ENCODE measurements at regions not wholly inside any gene's neighbourhood (a gene's known extent, or its start where the extent isn't known, plus 50 kb on each side); places are given as distances from the start of the nearest gene placed in this dataset.
"Not testable (repeated sequence)": the region's sequence is repeated elsewhere in the genome, so short reads cannot be mapped to it uniquely, and the experiment has no call there.

DNA sequence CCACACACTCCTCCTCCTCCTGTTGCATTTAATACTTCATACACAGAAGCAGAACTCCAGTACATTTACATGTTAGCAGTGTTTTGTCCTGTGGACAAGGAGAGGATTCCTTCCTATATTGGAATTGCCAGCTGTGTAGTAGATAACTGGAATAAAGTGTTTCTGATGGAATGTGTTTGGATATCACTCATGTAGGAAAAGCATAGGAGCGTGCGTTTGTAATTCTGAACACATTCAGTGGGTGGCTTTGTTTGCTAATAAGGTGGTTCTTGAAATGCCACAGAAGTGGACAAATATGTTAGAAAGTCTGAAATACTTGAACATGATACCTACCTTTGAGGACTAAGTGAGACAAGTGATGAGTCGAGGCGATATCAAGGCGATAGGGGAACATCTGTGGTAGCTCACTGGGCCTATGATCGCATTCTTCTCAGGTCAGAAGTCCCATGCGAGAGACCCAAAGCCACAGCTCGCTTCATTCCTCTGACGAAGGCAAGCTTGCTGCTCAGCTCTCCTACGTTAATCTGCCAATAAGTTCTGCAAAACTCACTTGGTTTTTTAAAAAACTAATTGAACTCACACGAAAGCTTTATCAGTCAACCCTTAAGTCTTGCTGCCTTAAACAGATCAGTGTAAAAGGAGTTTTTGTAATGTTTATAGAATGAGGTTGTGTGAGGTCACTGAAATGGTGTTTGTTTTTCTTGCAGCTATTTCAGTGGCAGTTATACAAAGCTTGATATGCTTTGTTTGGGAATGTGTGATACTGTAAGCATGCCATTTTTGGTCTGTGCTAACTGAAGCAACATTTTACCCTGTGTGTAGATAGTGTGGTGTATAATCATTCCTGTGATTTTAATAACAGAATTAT lies 159.9 kb downstream of the SOX4 start:
- intact Hi-C loops (cut with DNase I): no loop called here
- Histone ChIP-seq H3K9me3 (no peaks in the 10 kb centered on the region), H3K27me3 (no peaks in the 10 kb centered on the region), H3K27ac (no peak overlapping the region), H3K36me3 (no peaks in the 10 kb centered on the region), H3K4me3 (no peak overlapping the region), H3K4me1 (no peaks in the 10 kb centered on the region)
- TF ChIP-seq POLR2A (IDR thresholded peaks at IDR 0.05) (no peak), POLR2AphosphoS5 (IDR thresholded peaks at IDR 0.05; ENCODE audit: insufficient read depth in 1 of 2, low read depth in 1 of 2) (no peak)
- TF ChIP-seq, protein P1, sequence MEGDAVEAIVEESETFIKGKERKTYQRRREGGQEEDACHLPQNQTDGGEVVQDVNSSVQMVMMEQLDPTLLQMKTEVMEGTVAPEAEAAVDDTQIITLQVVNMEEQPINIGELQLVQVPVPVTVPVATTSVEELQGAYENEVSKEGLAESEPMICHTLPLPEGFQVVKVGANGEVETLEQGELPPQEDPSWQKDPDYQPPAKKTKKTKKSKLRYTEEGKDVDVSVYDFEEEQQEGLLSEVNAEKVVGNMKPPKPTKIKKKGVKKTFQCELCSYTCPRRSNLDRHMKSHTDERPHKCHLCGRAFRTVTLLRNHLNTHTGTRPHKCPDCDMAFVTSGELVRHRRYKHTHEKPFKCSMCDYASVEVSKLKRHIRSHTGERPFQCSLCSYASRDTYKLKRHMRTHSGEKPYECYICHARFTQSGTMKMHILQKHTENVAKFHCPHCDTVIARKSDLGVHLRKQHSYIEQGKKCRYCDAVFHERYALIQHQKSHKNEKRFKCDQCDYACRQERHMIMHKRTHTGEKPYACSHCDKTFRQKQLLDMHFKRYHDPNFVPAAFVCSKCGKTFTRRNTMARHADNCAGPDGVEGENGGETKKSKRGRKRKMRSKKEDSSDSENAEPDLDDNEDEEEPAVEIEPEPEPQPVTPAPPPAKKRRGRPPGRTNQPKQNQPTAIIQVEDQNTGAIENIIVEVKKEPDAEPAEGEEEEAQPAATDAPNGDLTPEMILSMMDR (IDR thresholded peaks at IDR 0.05): no peak
- no peak for DNase-seq (ENCODE audit: extremely low spot score in 2 of 2)

DNA sequence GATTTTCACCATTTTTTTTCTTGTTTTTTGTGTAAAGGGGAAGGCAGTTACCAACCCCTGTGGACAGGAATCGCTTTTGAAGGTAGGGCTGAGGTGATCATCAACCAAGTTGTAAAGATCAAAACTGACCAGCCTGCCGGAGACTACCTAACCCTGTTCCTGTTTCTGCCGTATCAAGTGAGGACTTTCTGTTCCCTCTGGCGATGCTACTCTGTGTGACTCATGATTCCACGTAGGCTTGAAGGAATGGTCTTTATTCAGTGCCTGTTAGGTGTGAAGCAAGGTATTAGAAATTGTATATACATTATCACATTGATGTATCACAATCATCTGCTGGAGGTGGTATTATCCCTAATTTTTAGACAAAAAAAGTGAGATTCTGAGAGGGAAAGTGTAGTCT lies 161.3 kb downstream of the SOX4 start:
- no peak for TF ChIP-seq POLR2A (IDR thresholded peaks at IDR 0.05)
- no peak for TF ChIP-seq POLR2AphosphoS5 (IDR thresholded peaks at IDR 0.05; ENCODE audit: insufficient read depth in 1 of 2, low read depth in 1 of 2)
- TF ChIP-seq, protein P1 (IDR thresholded peaks at IDR 0.05): no peak
- intact Hi-C loops (cut with DNase I): no loop called here
- no peaks in the 10 kb centered on the region for H3K36me3 ChIP-seq
- no peak overlapping the region for H3K4me3 ChIP-seq
- H3K27me3 ChIP-seq: no peaks in the 10 kb centered on the region
- H3K9me3 ChIP-seq: no peaks in the 10 kb centered on the region
- no peaks in the 10 kb centered on the region for H3K4me1 ChIP-seq
- no peak for DNase-seq (ENCODE audit: extremely low spot score in 2 of 2)
- no peak overlapping the region for H3K27ac ChIP-seq

DNA sequence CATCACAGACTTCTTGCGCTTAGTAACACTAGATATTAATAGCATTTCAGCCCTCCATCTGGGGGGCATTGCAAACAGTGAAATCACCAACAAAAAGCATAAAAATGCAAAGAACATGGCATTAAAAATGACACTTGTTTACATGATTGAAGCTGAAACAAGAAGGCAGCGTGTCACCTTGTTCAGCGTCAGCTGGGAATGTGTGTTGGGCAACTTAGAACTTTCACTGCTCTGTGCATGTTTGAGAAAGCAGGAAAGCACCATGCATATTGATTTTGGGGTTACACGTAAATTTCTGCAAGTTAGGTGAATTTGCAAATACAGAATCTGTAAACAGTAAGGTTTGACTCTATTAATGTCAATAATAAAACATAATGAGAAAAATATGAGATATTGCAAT lies 162.9 kb downstream of the SOX4 start:
- intact Hi-C loops (cut with DNase I): no loop called here
- Histone ChIP-seq H3K36me3 (no peaks in the 10 kb centered on the region), H3K4me3 (no peak overlapping the region), H3K4me1 (no peaks in the 10 kb centered on the region), H3K9me3 (no peaks in the 10 kb centered on the region), H3K27ac (no peak overlapping the region), H3K27me3 (no peaks in the 10 kb centered on the region)
- no peak for TF ChIP-seq POLR2A (IDR thresholded peaks at IDR 0.05)
- TF ChIP-seq, protein P1 (IDR thresholded peaks at IDR 0.05): no peak
- no peak for TF ChIP-seq POLR2AphosphoS5 (IDR thresholded peaks at IDR 0.05; ENCODE audit: insufficient read depth in 1 of 2, low read depth in 1 of 2)
- DNase-seq (ENCODE audit: extremely low spot score in 2 of 2): no peak

DNA sequence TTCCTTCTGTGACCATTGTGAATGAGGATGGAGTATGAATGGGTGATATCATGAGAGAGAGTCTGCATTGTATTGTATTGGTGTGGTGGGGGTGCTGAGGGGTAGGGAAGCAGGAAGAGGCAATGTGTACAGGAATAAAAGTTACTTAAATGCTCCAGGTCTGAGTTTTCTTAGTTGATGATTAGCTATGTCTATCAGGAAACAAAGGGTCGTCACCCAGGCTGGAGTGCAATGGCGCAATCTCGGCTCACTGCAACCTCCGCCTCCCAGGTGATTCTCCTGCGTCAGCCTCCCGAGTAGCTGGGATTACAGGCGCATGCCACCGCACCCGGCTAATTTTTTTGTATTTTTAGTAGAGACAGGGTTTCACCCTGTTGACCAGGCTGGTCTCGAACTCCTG lies 163.8 kb downstream of the SOX4 start:
- H3K9me3 ChIP-seq; DNase-seq (ENCODE audit: extremely low spot score in 2 of 2); H3K4me3 ChIP-seq; H3K4me1 ChIP-seq; H3K27me3 ChIP-seq; H3K36me3 ChIP-seq; H3K27ac ChIP-seq; intact Hi-C loops (cut with DNase I): not testable (repeated sequence)

DNA sequence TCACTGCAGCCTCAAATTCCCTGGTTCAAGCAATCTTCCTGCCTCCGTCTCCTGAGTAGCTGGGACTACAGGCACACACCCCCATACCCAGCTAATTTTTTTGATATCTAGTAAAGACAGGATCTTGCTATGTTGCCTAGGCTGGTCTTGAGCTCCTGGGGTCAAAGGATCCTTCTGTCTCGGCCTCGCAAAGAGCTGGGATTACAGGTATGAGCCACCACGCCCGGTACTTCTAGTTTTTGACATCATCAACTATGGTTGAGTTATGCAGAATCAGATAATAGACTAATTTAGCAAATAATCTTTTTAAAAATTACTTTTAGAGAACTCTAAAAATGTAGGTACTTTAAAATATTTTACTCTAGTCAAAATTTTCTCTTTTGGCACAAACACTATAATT lies 166.2 kb downstream of the SOX4 start:
- Histone ChIP-seq H3K9me3 (no peaks in the 10 kb centered on the region), H3K4me1 (no peaks in the 10 kb centered on the region), H3K27ac (no peak overlapping the region), H3K27me3 (no peaks in the 10 kb centered on the region), H3K36me3 (no peaks in the 10 kb centered on the region), H3K4me3 (no peak overlapping the region)
- intact Hi-C loops (cut with DNase I): no loop called here
- DNase-seq (ENCODE audit: extremely low spot score in 2 of 2): no peak
- TF ChIP-seq POLR2AphosphoS5 (IDR thresholded peaks at IDR 0.05; ENCODE audit: insufficient read depth in 1 of 2, low read depth in 1 of 2): no peak
- TF ChIP-seq, protein P1 (IDR thresholded peaks at IDR 0.05): no peak
- no peak for TF ChIP-seq POLR2A (IDR thresholded peaks at IDR 0.05)

DNA sequence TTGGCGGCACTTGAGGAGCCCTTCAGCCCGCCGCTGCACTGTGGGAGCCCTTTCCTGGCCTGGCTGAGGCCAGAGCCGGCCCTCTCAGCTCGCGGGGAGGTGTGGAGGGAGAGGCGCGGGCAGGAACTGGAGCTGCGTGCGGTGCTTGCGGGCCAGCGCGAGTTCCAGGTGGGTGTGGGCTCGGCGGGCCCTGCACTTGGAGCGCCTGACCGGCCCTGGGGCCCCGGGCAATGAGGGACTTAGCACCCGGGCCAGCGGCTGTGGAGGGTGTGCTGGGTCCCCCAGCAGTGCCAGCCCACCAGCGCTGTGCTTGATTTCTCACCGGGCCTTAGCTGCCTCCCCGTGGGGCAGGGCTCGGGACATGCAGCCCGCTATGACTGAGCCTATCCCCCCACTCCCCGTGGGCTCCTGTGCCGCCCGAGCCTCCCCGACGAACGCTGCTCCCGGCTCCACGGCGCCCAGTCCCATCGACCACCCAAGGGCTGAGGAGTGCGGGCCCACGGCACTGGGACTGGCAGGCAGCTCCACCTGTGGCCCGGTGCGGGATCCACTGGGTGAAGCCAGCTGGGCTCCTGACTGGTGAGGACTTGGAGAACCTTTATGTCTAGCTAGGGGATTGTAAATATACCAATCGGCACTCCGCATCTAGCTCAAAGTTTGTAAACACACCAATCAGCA lies 167.6 kb downstream of the SOX4 start:
- H3K9me3 ChIP-seq; H3K36me3 ChIP-seq; H3K27ac ChIP-seq; intact Hi-C loops (cut with DNase I); H3K4me3 ChIP-seq; H3K27me3 ChIP-seq; H3K4me1 ChIP-seq; DNase-seq (ENCODE audit: extremely low spot score in 2 of 2): not testable (repeated sequence)
